ENCODE measurements at regions not wholly inside any gene's neighbourhood (a gene's known extent, or its start where the extent isn't known, plus 50 kb on each side); places are given as distances from the start of the nearest gene placed in this dataset.

DNA sequence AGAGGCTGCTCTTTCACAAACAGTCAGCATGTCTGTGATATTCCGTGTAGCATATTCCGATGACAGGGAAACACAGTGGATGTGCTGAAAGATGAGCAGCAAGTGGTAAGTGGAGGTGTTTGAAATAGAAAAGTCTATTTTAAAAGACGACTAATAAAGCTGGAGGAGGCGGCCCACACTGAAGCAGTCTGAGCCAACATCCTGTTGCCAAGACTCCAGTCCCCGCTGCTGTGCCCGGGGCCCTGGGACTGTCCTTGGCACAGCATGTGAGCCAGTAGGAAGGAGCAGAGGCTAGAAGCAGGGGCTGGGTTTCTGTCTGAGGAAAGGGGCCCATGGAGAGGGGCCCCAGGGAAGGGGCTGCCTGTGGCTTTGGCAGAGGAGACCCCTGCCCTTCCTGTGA, 351.5 kb upstream of the CHD6 start:
- no peak for TF ChIP-seq CTCF (IDR thresholded peaks at IDR 0.05)
- TF ChIP-seq POLR2A (IDR thresholded peaks at IDR 0.05), result no peak

Measured in vagina (tissue), 2 donors.